B cell (primary cell): ENCODE measurements at regions not wholly inside any gene's neighbourhood (a gene's known extent, or its start where the extent isn't known, plus 50 kb on each side); places are given as distances from the start of the nearest gene placed in this dataset.

Source experiments
- ATAC-seq: fragments of 200-7000 bp; cut with Tn5 transposase; one replicate; pipeline ENCODE4 v1.10.0; 2021; ENCODE audit warnings: low read depth, mild to moderate bottlenecking, moderate number of reproducible peaks, moderate library complexity
- CTCF ChIA-PET: fragments of 350-600 bp; sonication (Branson Sonifier 250); formaldehyde crosslinking; loops from one replicate; lab custom pipeline; 2021; ENCODE audit warnings: antibody characterized with exemption, inconsistent platforms; lab: Charles Lee
- POLR2A ChIA-PET: fragments of 350-600 bp; sonication (Branson Sonifier 250); formaldehyde crosslinking; loops from one replicate; lab custom pipeline; 2021; ENCODE audit warnings: antibody characterized with exemption; lab: Charles Lee
- DNase-seq: peaks from one replicate; pipeline ENCODE4 v3.0.0; 2013
- H2AFZ ChIP-seq: 2 replicates; pipeline ENCODE4 v1.6.1; 2012; ENCODE audit warnings: mild to moderate bottlenecking, low read depth, low read length; ENCODE audit not compliant: insufficient read depth, poor library complexity, severe bottlenecking
- H3K27ac ChIP-seq, 2 donors: 1 replicate in 1 of 2; 2 replicates in 1 of 2; pipeline ENCODE4 v1.5.1; 2012 to 2013; ENCODE audit warnings: low read length in 2 of 2, mild to moderate bottlenecking in 2 of 2, moderate library complexity in 1 of 2
- H3K27me3 ChIP-seq, 4 experiments: fragments of 200-600 bp in 1 of 4; sonication (generic) in 1 of 4; replicated peaks in 1 of 4; 1 replicate in 2 of 4; 2 replicates in 2 of 4; pipeline versions ENCODE4 v1.6.1 to v1.7.0; 2013 to 2016; ENCODE audit warnings: low read length in 3 of 4, mild to moderate bottlenecking in 2 of 4, mixed read lengths in 1 of 4, moderate library complexity in 1 of 4; ENCODE audit not compliant: insufficient read depth in 4 of 4, control insufficient read depth in 3 of 4; ENCODE audit errors: control extremely low read depth in 1 of 4
- H3K36me3 ChIP-seq, 2 experiments: replicated peaks in 1 of 2; 1 replicate in 1 of 2; 2 replicates in 1 of 2; pipeline versions ENCODE4 v1.6.1 to v1.7.1; 2013; ENCODE audit warnings: low read length in 1 of 2; ENCODE audit not compliant: insufficient read depth in 2 of 2, control insufficient read depth in 1 of 2; ENCODE audit errors: control extremely low read depth in 1 of 2, extremely low read depth in 1 of 2
- H3K4me1 ChIP-seq, 2 donors: fragments of 200-600 bp in 1 of 2; sonication (generic) in 1 of 2; 1 replicate in 1 of 2; 2 replicates in 1 of 2; pipeline versions ENCODE4 v1.5.1 to v1.6.1; 2013 to 2017; ENCODE audit warnings: low read length in 2 of 2; ENCODE audit not compliant: control insufficient read depth in 2 of 2, insufficient read depth in 2 of 2
- H3K4me2 ChIP-seq: replicated peaks from 2 replicates; pipeline ENCODE3; 2012; ENCODE audit warnings: mild to moderate bottlenecking, low read depth, low read length; ENCODE audit not compliant: poor library complexity, severe bottlenecking
- H3K4me3 ChIP-seq, 5 experiments: fragments of 200-600 bp in 1 of 5; sonication (generic) in 1 of 5; 1 replicate in 3 of 5; 2 replicates in 2 of 5; pipeline versions ENCODE4 v1.5.1 to v1.7.0; 2011 to 2016; ENCODE audit warnings: low read length in 4 of 5, mild to moderate bottlenecking in 4 of 5, low read depth in 2 of 5, control low read depth in 1 of 5, moderate library complexity in 1 of 5; ENCODE audit not compliant: insufficient read depth in 1 of 5; ENCODE audit errors: control extremely low read depth in 1 of 5, extremely low read depth in 1 of 5
- H3K79me2 ChIP-seq: fragments of 200-600 bp; sonication (generic); one replicate; pipeline ENCODE4 v1.6.0; 2016; ENCODE audit warnings: low read length; ENCODE audit not compliant: control insufficient read depth, insufficient read depth
- H3K9ac ChIP-seq: fragments of 200-600 bp; sonication (generic); 2 replicates; pipeline ENCODE4 v1.6.1; 2017; ENCODE audit warnings: mild to moderate bottlenecking, low read length, moderate library complexity
- H3K9me3 ChIP-seq, 3 donors: one replicate each; pipeline versions ENCODE4 v1.6.1 to v1.7.1; 2013; ENCODE audit warnings: low read length in 2 of 3; ENCODE audit not compliant: control insufficient read depth in 2 of 3, insufficient read depth in 1 of 3; ENCODE audit errors: control extremely low read depth in 1 of 3
- H4K20me1 ChIP-seq: 2 replicates; pipeline ENCODE4 v1.6.0; 2012; ENCODE audit warnings: mild to moderate bottlenecking, low read length; ENCODE audit not compliant: insufficient read depth, control insufficient read depth, poor library complexity, severe bottlenecking
- H3K27ac Mint-ChIP-seq: one replicate; pipeline ENCODE4 v1.8.0; 2021; ENCODE audit warnings: mixed read lengths
- H3K27me3 Mint-ChIP-seq: one replicate; pipeline ENCODE4 v1.8.0; 2021; ENCODE audit warnings: mixed read lengths
- H3K4me1 Mint-ChIP-seq: one replicate; pipeline ENCODE4 v1.8.0; 2021; ENCODE audit warnings: mixed read lengths
- H3K4me3 Mint-ChIP-seq: one replicate; pipeline ENCODE4 v1.8.0; 2021; ENCODE audit warnings: mixed read lengths
- H3K9me3 Mint-ChIP-seq: one replicate; pipeline ENCODE4 v1.8.0; 2022; ENCODE audit warnings: mixed read lengths; ENCODE audit not compliant: insufficient read depth
- CTCF ChIP-seq: fragments of 200-600 bp; IDR thresholded peaks from one replicate; pipeline ENCODE4 v1.8.0; 2022; ENCODE audit warnings: antibody characterized with exemption, mild to moderate bottlenecking
- EZH2 ChIP-seq: IDR thresholded peaks from 2 replicates; pipeline ENCODE4 v1.6.1; 2012; ENCODE audit warnings: borderline replicate concordance, low read depth, mild to moderate bottlenecking, moderate library complexity, low read length; ENCODE audit not compliant: insufficient read depth, poor library complexity, severe bottlenecking
- WGBS: methylation state at CpG from one replicate; pipeline ENCODE4 v1.1.5; 2013; ENCODE audit warnings: missing lambda C conversion rate; ENCODE audit not compliant: insufficient coverage; 5-methylcytosine and 5-hydroxymethylcytosine counted together
- intact Hi-C: fragments of 100-400 bp; cut with micrococcal nuclease; formaldehyde crosslinking; loops from one replicate; pipeline ENCODE4 v1.10.0; 2022

GRCh38 chr2:104755026-104755878 lies 98.7 kb upstream of the POU3F3 start:
- TF ChIP-seq EZH2 (no peak), CTCF (no peak)
- Mint-ChIP-seq H3K9me3 (no peaks in the 10 kb centered on the region), H3K4me3 (no peak overlapping the region), H3K27ac (no peak overlapping the region), H3K27me3 (peaks cover 17% of the 10 kb centered on the region), H3K4me1 (no peaks in the 10 kb centered on the region)
- no peak overlapping the region for H3K9ac ChIP-seq
- no peak overlapping the region for H3K27ac ChIP-seq
- H3K79me2 ChIP-seq, result no peaks in the 10 kb centered on the region
- no peaks in the 10 kb centered on the region for H3K36me3 ChIP-seq
- no peaks in the 10 kb centered on the region for H3K4me1 ChIP-seq
- no peak overlapping the region for H3K4me3 ChIP-seq
- WGBS, result 47% methylated on average over 25 of the region's 26 CpGs
- no peaks in the 10 kb centered on the region for H4K20me1 ChIP-seq
- DNase-seq (no peak), ATAC-seq (no peak)
- no peaks in the 10 kb centered on the region for H3K27me3 ChIP-seq
- ChIA-PET CTCF (no interaction called here), POLR2A (no interaction called here)
- H2AFZ ChIP-seq, result no peak overlapping the region
- no peak overlapping the region for H3K4me2 ChIP-seq
- intact Hi-C loops, result no loop called here
- peaks cover 0 to 3% (median 0%) of the 10 kb centered on the region in 3 donors for H3K9me3 ChIP-seq

DNA sequence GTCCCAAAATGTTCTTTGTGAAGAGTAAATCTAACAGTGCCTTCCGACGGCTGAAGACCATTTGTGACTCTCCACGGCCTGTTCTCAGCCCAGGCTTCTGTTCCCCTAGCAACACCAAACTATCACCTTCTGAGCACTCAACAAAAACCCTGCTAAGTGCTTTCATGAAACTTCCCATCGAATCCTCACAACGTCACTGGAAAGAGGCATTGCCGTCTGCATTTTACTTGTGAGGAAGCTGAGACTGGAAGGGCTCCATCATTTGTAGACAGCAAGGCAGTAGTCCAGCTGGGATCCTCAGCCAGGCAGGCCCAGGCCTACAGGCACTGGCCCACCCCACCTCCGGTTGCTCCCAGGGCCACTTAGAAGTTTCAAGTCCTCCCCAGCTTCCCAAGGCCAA lies 97.8 kb upstream of the POU3F3 start:
- Histone ChIP-seq H3K27me3 (no peaks in the 10 kb centered on the region), H3K4me3 (no peak overlapping the region), H3K4me2 (no peak overlapping the region), H4K20me1 (no peaks in the 10 kb centered on the region), H3K9me3 (peaks cover 0 to 3% (median 0%) of the 10 kb centered on the region in 3 donors), H3K4me1 (no peaks in the 10 kb centered on the region), H3K36me3 (no peaks in the 10 kb centered on the region), H3K9ac (no peak overlapping the region), H3K79me2 (no peaks in the 10 kb centered on the region), H2AFZ (no peak overlapping the region), H3K27ac (no peak overlapping the region)
- ATAC-seq (no peak), DNase-seq (no peak)
- H3K4me1 Mint-ChIP-seq, result no peaks in the 10 kb centered on the region
- ChIA-PET CTCF (no interaction called here), POLR2A (no interaction called here)
- TF ChIP-seq EZH2 (no peak), CTCF (no peak)
- intact Hi-C loops, result no loop called here
- WGBS, result 93% methylated on average over 7 of the region's 7 CpGs
- H3K27me3 Mint-ChIP-seq, result peaks cover 12% of the 10 kb centered on the region
- no peaks in the 10 kb centered on the region for H3K9me3 Mint-ChIP-seq
- H3K4me3 Mint-ChIP-seq, result no peak overlapping the region
- no peak overlapping the region for H3K27ac Mint-ChIP-seq
